ENCODE measurements at regions not wholly inside any gene's neighbourhood (a gene's known extent, or its start where the extent isn't known, plus 50 kb on each side); places are given as distances from the start of the nearest gene placed in this dataset.

DNA sequence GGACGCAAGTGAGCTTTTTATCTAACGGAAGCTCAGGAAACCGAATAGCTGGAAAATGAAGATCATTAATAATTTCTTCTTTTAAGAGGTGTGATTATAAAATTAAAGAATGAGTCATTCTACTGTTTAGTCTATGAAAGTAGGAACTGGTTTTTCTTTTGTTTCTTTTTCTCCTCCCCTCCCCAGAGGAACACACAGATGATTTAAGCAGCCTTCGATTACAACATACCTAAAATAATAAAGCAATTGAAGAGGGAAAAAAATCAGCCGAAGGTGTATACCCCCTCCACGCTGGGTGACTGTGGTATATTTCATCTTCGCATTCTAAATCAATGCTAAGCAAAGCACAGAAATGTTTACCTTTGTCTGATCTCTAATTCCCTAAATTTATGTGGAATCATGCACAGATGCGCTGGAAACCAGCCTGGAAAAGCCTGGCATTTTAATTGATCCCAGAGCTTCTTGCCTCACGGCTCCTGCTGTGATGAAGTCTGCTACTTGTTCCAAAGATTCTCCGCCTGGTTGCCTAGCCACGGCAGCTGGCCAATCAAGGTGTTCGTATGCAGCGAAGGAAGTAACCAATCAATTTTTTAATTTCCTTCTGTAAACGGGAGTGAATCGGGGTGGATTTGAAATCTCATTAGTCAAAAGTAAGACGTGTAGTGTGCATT lies 133.9 kb downstream of the FANCF start:
- DNase-seq (ENCODE audit: low read depth in 2 of 2), result no peak

- DNase-seq (ENCODE audit: low read depth in 2 of 2), result no peak
These were observed 142.0 kb downstream of the SLC17A6 start for GRCh38 chr11:22479971-22480720.

GRCh38 chr11:22479208-22479607 lies 141.0 kb downstream of the SLC17A6 start:
- DNase-seq (ENCODE audit: low read depth in 2 of 2), result no peak

- no peak for DNase-seq (ENCODE audit: low read depth in 2 of 2)
These were observed 140.0 kb downstream of the SLC17A6 start for GRCh38 chr11:22478169-22478568.

- DNase-seq (ENCODE audit: low read depth in 2 of 2), result no peak
These were observed 139.1 kb downstream of the SLC17A6 start for GRCh38 chr11:22477312-22477711.

- no peak for DNase-seq (ENCODE audit: low read depth in 2 of 2)
These were observed 138.4 kb downstream of the SLC17A6 start for GRCh38 chr11:22476589-22476988.

- no peak for DNase-seq (ENCODE audit: low read depth in 2 of 2)
These were observed 136.4 kb downstream of the SLC17A6 start for GRCh38 chr11:22474616-22475015.

DNA sequence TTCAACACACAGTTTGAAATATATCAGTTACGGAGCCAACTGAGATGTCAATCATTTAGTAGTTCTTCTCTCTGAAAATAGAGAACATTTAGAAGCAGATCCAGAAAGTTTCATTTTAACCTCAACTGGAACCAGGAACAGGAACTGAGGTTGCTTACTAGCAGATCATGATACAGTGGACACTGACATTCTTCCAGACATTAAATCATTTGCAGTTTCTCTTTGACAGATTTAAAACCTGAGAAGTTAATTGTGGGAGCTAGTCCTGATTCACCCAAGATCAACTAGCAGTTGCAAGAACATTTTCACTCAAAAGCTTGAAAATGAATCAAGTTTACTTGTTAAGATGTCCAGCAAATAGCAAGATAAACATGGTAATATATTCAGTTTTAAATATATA lies 135.4 kb downstream of the SLC17A6 start:
- DNase-seq (ENCODE audit: low read depth in 2 of 2), result no peak

DNA sequence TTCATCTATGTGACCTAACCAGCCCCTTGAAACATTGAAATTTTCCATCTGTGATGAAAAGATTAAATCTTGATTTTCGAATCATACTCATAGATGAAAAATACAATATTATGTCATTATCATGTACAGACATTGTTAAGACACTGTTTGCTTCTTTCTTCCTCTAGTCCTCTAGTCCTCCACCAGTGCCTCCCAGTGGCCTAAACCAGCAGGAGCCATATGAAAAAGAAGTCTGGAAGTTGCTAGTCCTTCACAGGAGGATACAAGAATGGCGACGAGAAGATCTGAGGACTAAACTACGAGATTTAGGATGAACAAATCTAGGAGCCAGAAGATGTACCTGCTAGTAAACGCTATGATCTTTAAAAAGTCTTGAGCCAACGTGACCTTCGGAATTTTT lies 134.1 kb downstream of the SLC17A6 start:
- DNase-seq (ENCODE audit: low read depth in 2 of 2), result no peak

- DNase-seq (ENCODE audit: low read depth in 2 of 2), result no peak
These were observed 133.2 kb downstream of the SLC17A6 start for GRCh38 chr11:22471385-22471784.

DNA sequence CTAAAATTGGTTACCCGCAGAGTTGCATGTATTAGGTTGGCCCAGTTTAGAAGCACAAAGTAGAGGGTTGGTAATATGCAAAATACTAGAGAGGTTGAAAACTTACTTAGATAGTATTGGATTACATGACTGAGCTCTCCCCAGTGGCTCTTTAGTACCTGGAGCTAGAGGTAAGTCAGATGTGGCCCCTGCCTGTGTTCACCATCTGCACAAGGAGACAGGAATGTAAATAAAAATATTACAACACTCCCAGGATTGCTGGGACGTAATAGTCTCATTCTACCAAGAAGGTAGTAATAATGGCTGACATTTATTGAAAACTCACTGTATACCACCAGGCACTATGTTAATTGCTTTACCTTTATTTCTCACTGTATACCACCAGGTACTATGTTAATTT lies 129.6 kb downstream of the SLC17A6 start:
- no peak for DNase-seq (ENCODE audit: low read depth in 2 of 2)

DNA sequence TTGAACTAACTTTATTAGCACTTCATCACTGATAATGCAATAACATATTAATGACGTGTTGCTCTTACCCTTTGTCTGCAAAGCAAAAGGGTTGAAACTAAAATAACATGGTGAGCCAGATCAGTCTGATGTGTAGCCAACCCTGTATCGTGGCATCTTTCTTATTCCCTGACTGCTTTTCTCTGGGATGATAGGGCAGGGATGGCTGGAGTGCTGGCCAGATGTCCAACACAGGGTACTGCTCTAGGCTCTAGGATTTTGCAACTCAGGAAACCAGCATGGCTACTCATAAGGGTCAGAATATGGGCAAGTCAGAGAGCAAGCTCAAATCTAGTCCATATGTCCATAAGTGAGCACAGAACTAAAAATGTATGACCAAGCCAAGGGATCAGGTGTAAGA lies 129.1 kb downstream of the SLC17A6 start:
- DNase-seq (ENCODE audit: low read depth in 2 of 2), result no peak

GRCh38 chr11:22466809-22467208 lies 128.6 kb downstream of the SLC17A6 start:
- DNase-seq (ENCODE audit: low read depth in 2 of 2), result no peak

DNA sequence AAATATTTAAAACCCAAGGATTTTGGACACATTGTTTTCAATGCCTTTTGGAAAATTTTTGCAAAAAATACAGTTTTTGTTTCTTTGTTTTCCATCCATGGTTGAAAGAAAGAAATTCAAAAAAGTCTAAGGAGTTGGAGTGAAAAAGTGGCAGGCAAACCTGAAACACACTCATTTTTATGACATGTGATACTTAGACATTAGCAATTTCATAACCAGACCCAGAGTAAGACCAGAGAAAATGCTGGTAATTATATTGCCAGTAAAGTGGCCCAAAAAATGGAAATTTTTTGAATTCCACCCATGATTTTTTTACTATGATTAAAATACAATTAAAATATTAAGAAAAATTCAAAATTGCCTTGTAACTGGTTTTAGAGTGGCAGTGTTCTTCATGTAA lies 128.2 kb downstream of the SLC17A6 start:
- DNase-seq (ENCODE audit: low read depth in 2 of 2), result no peak

GRCh38 chr11:22465620-22466019 lies 127.4 kb downstream of the SLC17A6 start:
- DNase-seq (ENCODE audit: low read depth in 2 of 2), result no peak

- no peak for DNase-seq (ENCODE audit: low read depth in 2 of 2)
These were observed 123.4 kb downstream of the SLC17A6 start for GRCh38 chr11:22461626-22462025.

GRCh38 chr11:22460181-22460580 lies 122.0 kb downstream of the SLC17A6 start:
- no peak for DNase-seq (ENCODE audit: low read depth in 2 of 2)

- DNase-seq (ENCODE audit: low read depth in 2 of 2), result no peak
These were observed 120.9 kb downstream of the SLC17A6 start for GRCh38 chr11:22459048-22459447.

DNA sequence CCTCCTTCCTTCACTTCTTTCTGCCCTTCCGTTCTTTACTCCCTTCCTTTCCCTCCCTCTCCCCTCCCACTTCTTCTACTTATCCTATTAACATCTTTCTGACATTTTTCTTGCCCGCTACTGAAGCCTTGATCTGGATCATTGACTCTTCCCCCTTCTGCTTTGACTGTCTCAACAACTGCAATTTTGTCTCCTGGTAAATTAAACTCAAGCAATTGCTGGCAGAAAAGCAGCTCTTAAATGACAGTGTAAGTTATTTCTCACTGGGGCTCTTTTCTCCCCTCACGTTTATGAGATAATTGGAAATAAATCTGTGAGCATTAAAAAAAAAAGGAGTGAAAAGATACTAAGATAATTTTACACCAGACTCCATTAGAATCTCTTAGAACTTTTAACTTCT lies 120.0 kb downstream of the SLC17A6 start:
- DNase-seq (ENCODE audit: low read depth in 2 of 2), result no peak

DNA sequence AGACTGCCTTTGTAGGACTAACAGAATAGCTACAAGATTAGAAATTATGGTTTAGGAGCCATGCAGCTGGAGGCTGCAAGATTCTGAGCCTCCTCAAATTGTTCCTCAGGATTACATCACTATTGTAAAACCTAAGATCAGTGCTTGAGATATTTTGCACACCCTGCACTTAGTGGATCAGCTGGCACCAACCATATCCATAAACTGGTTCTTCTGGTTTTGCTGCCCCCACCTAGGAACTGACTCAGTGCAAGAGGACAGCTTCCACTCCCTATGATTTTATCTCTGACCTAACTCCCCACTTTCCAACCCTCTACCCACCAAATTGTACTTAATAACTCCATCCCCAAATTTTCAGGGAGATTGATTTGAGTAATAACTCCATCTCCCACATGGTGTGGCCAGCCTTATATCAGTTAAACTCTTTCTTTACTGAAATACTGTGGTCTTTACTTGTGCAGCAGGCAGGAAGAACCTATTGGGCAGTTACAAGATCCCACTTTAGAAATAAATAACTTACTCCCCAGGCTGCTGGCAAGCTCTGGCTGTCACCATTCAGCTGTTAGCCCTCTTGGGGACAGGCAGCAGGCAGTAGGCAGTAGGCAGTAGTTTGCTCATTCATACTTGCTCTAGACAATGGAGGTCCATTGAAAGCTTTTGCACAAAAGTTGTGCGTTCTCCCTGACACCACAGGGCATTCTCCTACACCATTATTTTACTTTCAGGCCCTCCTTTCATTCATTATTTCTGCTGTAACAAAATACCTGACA lies 119.0 kb downstream of the SLC17A6 start:
- DNase-seq (ENCODE audit: low read depth in 2 of 2), result no peak

- DNase-seq (ENCODE audit: low read depth in 2 of 2), result no peak
These were observed 116.4 kb downstream of the SLC17A6 start for GRCh38 chr11:22454461-22455090.

GRCh38 chr11:22449441-22449840 lies 111.3 kb downstream of the SLC17A6 start:
- no peak for DNase-seq (ENCODE audit: low read depth in 2 of 2)
